Neural cell (in vitro differentiated cells): ENCODE measurements at regions not wholly inside any gene's neighbourhood (a gene's known extent, or its start where the extent isn't known, plus 50 kb on each side); places are given as distances from the start of the nearest gene placed in this dataset.

Experiments used
- H2AFZ ChIP-seq: fragments of 200-600, 300-800 bp; sonication (generic), shearing (Covaris generic); 2 replicates; pipeline ENCODE4 v1.6.0; 2014; ENCODE audit warnings: low read depth, mild to moderate bottlenecking, antibody characterized with exemption, low read length, moderate library complexity
- H3F3A ChIP-seq: fragments of 200-600 bp; shearing (Covaris generic); 2 replicates; pipeline ENCODE4 v1.6.1; 2016; ENCODE audit warnings: mild to moderate bottlenecking, moderate library complexity, mixed read lengths, antibody characterized with exemption, low read length; ENCODE audit not compliant: insufficient read depth, poor library complexity, severe bottlenecking
- H3K27ac ChIP-seq: fragments of 200-600, 300-800 bp; sonication (generic), shearing (Covaris generic); 2 replicates; pipeline ENCODE4 v1.5.1; 2014; ENCODE audit warnings: mild to moderate bottlenecking, low read length, moderate library complexity
- H3K27me3 ChIP-seq: fragments of 300-800, 200-600 bp; sonication (generic), shearing (Covaris generic); 2 replicates; pipeline ENCODE4 v1.6.0; 2014; ENCODE audit warnings: mild to moderate bottlenecking, low read depth, low read length, moderate library complexity; ENCODE audit not compliant: insufficient read depth
- H3K36me3 ChIP-seq: fragments of 300-800, 200-600 bp; sonication (generic), shearing (Covaris generic); 2 replicates; pipeline ENCODE4 v1.5.1; 2014; ENCODE audit warnings: mild to moderate bottlenecking, antibody characterized with exemption, low read length, moderate library complexity; ENCODE audit not compliant: insufficient read depth
- H3K4me2 ChIP-seq: fragments of 300-800, 200-600 bp; sonication (generic), shearing (Covaris generic); 2 replicates; pipeline ENCODE4 v1.6.0; 2014; ENCODE audit warnings: mild to moderate bottlenecking, low read length
- H3K4me3 ChIP-seq: fragments of 300-800, 200-600 bp; sonication (generic), shearing (Covaris generic); 2 replicates; pipeline ENCODE4 v1.5.1; 2014; ENCODE audit warnings: mild to moderate bottlenecking, low read length, moderate library complexity
- H3K79me2 ChIP-seq: fragments of 200-600 bp; shearing (Covaris generic); replicated peaks from 2 replicates; pipeline ENCODE4 v1.6.0; 2014; ENCODE audit warnings: mild to moderate bottlenecking, low read length, moderate library complexity; ENCODE audit not compliant: insufficient read depth
- H3K9ac ChIP-seq: fragments of 300-800, 200-600 bp; sonication (generic), shearing (Covaris generic); 2 replicates; pipeline ENCODE4 v1.6.1; 2016; ENCODE audit warnings: mild to moderate bottlenecking, low read length, mixed read lengths
- H3K9me2 ChIP-seq: fragments of 200-600 bp; shearing (Covaris generic); 2 replicates; pipeline ENCODE4 v1.6.1; 2016; ENCODE audit warnings: mild to moderate bottlenecking, low read length, mixed read lengths; ENCODE audit not compliant: insufficient read depth
- H3K9me3 ChIP-seq: fragments of 200-600, 300-800 bp; sonication (generic), shearing (Covaris generic); 2 replicates; pipeline ENCODE4 v1.6.1; 2016; ENCODE audit warnings: mild to moderate bottlenecking, mixed run types, low read length, moderate library complexity, mixed read lengths
- H4K20me1 ChIP-seq: fragments of 200-600 bp; shearing (Covaris generic); 2 replicates; pipeline ENCODE4 v1.6.1; 2016; ENCODE audit warnings: mild to moderate bottlenecking, mixed run types; ENCODE audit not compliant: insufficient read depth
- EP300 ChIP-seq: fragments of 450-650 bp; conservative IDR thresholded peaks from 2 replicates; pipeline ENCODE4 v1.6.1; 2014; ENCODE audit warnings: antibody characterized with exemption, mild to moderate bottlenecking, moderate library complexity; ENCODE audit not compliant: poor library complexity, severe bottlenecking
- EZH2 ChIP-seq: fragments of 200-600, 300-800 bp; shearing (Covaris generic), sonication (generic); IDR thresholded peaks from 2 replicates; pipeline ENCODE4 v1.6.1; 2014; ENCODE audit warnings: antibody characterized with exemption, low read length, borderline replicate concordance, mild to moderate bottlenecking; ENCODE audit not compliant: insufficient read depth, poor library complexity, severe bottlenecking
- MXI1 ChIP-seq: fragments of 450-650 bp; conservative IDR thresholded peaks from 2 replicates; pipeline ENCODE4 v1.6.1; 2014; ENCODE audit warnings: antibody characterized with exemption, mild to moderate bottlenecking; ENCODE audit not compliant: poor library complexity, severe bottlenecking
- POLR2AphosphoS5 ChIP-seq: IDR thresholded peaks from 2 replicates; pipeline ENCODE4 v1.6.1; 2012
- RAD21 ChIP-seq: fragments of 450-650 bp; conservative IDR thresholded peaks from 2 replicates; pipeline ENCODE4 v1.6.1; 2014; ENCODE audit warnings: antibody characterized with exemption, mild to moderate bottlenecking, moderate library complexity
- SMC3 ChIP-seq: fragments of 450-650 bp; conservative IDR thresholded peaks from 2 replicates; pipeline ENCODE4 v1.6.1; 2014; ENCODE audit warnings: antibody characterized with exemption, mild to moderate bottlenecking, moderate library complexity; ENCODE audit not compliant: poor library complexity
- TAF1 ChIP-seq: IDR thresholded peaks from 2 replicates; pipeline ENCODE4 v1.6.1; 2012; ENCODE audit warnings: low read depth
- TF ChIP-seq, protein P1 (sequence below): fragments of 450-650 bp; IDR thresholded peaks from 2 replicates; pipeline ENCODE4 v1.5.1; 2014; ENCODE audit warnings: antibody characterized with exemption, mild to moderate bottlenecking, moderate library complexity; ENCODE audit not compliant: poor library complexity, severe bottlenecking
- TF ChIP-seq, protein P2 (sequence below): IDR thresholded peaks from 2 replicates; pipeline ENCODE4 v1.6.1; 2012; ENCODE audit warnings: borderline replicate concordance

DNA sequence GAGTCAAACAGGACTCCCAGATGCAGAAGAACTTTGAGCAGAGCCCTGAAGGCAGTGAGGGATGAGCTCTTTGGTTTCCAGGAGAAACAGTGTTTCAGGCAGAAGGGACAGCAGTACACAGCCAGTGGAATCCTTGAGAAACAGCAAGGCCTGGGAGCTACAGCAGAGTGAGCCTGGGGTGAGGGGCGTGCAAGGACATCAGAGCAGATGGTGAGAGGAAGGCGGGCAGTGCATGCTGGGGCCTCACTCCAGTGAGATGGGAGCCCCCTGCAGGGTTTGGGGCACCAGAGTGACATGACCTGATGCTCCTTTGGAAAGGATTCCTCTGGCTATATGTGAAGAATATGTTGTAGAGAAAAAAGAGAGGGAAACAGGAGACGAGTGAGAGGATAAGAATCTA is 98.1 kb upstream of the EGFL6 start:
- no peaks in the 10 kb centered on the region for H4K20me1 ChIP-seq
- no peaks in the 10 kb centered on the region for H3K36me3 ChIP-seq
- no peaks in the 10 kb centered on the region for H3K9me3 ChIP-seq
- H3K9ac ChIP-seq: no peak overlapping the region
- H3K27ac ChIP-seq: no peak overlapping the region
- H3K4me3 ChIP-seq: no peak overlapping the region
- TF ChIP-seq, protein P1, sequence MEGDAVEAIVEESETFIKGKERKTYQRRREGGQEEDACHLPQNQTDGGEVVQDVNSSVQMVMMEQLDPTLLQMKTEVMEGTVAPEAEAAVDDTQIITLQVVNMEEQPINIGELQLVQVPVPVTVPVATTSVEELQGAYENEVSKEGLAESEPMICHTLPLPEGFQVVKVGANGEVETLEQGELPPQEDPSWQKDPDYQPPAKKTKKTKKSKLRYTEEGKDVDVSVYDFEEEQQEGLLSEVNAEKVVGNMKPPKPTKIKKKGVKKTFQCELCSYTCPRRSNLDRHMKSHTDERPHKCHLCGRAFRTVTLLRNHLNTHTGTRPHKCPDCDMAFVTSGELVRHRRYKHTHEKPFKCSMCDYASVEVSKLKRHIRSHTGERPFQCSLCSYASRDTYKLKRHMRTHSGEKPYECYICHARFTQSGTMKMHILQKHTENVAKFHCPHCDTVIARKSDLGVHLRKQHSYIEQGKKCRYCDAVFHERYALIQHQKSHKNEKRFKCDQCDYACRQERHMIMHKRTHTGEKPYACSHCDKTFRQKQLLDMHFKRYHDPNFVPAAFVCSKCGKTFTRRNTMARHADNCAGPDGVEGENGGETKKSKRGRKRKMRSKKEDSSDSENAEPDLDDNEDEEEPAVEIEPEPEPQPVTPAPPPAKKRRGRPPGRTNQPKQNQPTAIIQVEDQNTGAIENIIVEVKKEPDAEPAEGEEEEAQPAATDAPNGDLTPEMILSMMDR: no peak
- TF ChIP-seq SMC3: no peak
- TF ChIP-seq EZH2: no peak
- TF ChIP-seq EP300: no peak
- no peak for TF ChIP-seq MXI1
- no peak for TF ChIP-seq TAF1
- no peak for TF ChIP-seq RAD21
- TF ChIP-seq, protein P2, sequence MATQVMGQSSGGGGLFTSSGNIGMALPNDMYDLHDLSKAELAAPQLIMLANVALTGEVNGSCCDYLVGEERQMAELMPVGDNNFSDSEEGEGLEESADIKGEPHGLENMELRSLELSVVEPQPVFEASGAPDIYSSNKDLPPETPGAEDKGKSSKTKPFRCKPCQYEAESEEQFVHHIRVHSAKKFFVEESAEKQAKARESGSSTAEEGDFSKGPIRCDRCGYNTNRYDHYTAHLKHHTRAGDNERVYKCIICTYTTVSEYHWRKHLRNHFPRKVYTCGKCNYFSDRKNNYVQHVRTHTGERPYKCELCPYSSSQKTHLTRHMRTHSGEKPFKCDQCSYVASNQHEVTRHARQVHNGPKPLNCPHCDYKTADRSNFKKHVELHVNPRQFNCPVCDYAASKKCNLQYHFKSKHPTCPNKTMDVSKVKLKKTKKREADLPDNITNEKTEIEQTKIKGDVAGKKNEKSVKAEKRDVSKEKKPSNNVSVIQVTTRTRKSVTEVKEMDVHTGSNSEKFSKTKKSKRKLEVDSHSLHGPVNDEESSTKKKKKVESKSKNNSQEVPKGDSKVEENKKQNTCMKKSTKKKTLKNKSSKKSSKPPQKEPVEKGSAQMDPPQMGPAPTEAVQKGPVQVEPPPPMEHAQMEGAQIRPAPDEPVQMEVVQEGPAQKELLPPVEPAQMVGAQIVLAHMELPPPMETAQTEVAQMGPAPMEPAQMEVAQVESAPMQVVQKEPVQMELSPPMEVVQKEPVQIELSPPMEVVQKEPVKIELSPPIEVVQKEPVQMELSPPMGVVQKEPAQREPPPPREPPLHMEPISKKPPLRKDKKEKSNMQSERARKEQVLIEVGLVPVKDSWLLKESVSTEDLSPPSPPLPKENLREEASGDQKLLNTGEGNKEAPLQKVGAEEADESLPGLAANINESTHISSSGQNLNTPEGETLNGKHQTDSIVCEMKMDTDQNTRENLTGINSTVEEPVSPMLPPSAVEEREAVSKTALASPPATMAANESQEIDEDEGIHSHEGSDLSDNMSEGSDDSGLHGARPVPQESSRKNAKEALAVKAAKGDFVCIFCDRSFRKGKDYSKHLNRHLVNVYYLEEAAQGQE: no peak
- TF ChIP-seq POLR2AphosphoS5: no peak
- H3F3A ChIP-seq: no peaks in the 10 kb centered on the region
- no peak overlapping the region for H3K4me2 ChIP-seq
- no peaks in the 10 kb centered on the region for H3K27me3 ChIP-seq
- no peaks in the 10 kb centered on the region for H3K79me2 ChIP-seq
- no peak overlapping the region for H2AFZ ChIP-seq
- H3K9me2 ChIP-seq: no peaks in the 10 kb centered on the region

DNA sequence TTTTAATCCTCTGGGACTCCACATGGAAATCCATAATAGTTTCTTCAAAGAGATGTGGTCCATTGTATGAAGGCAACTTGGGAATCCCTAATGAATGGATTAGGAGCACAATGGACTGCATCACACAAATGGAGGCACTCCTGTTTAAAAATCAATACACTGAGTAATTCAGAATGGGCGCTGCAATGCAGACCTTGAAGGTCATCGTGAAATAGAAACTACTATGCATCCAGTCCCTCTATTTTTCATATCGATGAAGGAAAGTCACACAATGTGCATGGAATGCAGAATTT is 98.8 kb upstream of the EGFL6 start:
- no peaks in the 10 kb centered on the region for H3K36me3 ChIP-seq
- H3K4me2 ChIP-seq: no peak overlapping the region
- H3K9me2 ChIP-seq: no peaks in the 10 kb centered on the region
- H3F3A ChIP-seq: no peaks in the 10 kb centered on the region
- no peaks in the 10 kb centered on the region for H3K27me3 ChIP-seq
- no peaks in the 10 kb centered on the region for H3K79me2 ChIP-seq
- no peak overlapping the region for H2AFZ ChIP-seq
- TF ChIP-seq EP300: no peak
- H3K4me3 ChIP-seq: no peak overlapping the region
- H4K20me1 ChIP-seq: no peaks in the 10 kb centered on the region
- H3K27ac ChIP-seq: no peak overlapping the region
- H3K9ac ChIP-seq: no peak overlapping the region
- no peaks in the 10 kb centered on the region for H3K9me3 ChIP-seq

DNA sequence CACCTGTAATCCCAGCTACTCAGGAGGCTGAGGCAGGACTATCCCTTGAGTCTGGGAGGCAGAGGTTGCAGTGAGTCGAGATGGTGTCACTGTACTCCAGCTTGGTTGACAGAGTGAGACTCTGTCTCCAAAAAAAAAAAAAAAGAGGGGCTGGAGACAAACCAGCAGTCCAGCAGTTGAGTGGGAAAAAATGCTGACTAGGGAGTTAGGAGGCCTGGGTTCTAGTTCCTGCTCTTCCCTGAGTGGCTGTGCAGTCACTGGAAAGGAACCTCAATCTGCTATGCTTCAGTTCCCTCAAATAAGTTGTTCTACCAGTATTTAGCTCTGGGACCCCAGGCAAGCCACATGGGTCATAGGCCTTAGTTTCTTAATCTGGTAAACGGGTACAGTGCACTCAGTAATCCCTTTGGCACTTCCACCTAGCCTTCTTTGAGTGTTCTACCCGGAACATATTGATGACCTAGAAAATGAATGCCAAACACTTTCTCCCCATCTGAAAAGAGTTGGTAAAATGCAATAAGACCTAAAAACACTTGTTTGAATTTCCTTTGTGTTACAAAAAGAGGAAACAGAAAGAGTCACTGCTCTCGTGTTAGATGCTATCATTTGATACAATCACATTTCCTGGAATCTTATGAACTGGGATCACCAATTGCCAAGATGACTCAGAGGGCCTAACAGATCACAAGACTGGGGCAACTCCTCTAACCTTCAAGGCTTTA is 99.3 kb upstream of the EGFL6 start:
- Histone ChIP-seq H3K9me2 (no peaks in the 10 kb centered on the region), H3K4me2 (no peak overlapping the region), H3K36me3 (no peaks in the 10 kb centered on the region), H2AFZ (no peak overlapping the region), H3K27me3 (no peaks in the 10 kb centered on the region), H3K9me3 (no peaks in the 10 kb centered on the region), H3K27ac (no peak overlapping the region), H4K20me1 (no peaks in the 10 kb centered on the region), H3K4me3 (no peak overlapping the region), H3K79me2 (no peaks in the 10 kb centered on the region), H3K9ac (no peak overlapping the region), H3F3A (no peaks in the 10 kb centered on the region)
- TF ChIP-seq MXI1 (no peak), EP300 (no peak), EZH2 (no peak), RAD21 (no peak), SMC3 (no peak), TAF1 (no peak), POLR2AphosphoS5 (no peak)
- TF ChIP-seq, protein P2: no peak
- TF ChIP-seq, protein P1: no peak
